SKM-1 (cell line): ENCODE measurements at regions not wholly inside any gene's neighbourhood (a gene's known extent, or its start where the extent isn't known, plus 50 kb on each side); places are given as distances from the start of the nearest gene placed in this dataset.

Experiments used
- DNase-seq: peaks from one replicate; lab custom pipeline; 2025; ENCODE audit not compliant: unreplicated experiment; lab: John Stamatoyannopoulos, UW

- no peak for DNase-seq
Observed at GRCh38 chr2:8577573-8577972, 104.3 kb upstream of the ID2 start.

GRCh38 chr2:8578335-8579244, 103.3 kb upstream of the ID2 start:
- DNase-seq: no peak

DNA sequence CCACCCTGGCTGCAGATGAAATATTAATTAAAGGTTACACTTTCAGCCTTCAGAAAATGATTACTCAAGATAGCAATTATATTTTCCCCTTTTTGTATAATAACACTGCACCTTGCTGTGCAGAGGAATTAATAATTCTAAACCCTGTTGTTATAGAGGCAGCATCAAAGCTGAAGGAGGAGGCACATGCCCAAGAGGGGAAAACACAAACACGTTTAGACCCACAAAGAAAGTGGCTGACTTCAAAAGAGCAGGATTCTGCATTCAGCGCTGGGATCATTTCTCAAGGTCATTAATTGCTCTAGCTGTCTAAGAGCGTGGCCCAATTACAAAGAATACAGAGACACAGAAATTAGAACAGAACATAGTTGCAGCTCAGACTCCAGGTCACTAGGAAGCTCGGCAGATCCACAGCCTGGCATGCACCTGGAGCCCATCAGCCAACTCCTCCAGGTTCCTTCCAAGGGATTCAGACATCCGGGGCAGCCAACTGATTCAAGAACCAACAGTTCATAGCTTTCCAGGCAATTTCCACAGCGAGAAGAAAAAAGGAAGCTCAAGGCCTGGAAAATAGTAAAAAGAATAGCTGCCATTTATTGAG, 102.3 kb upstream of the ID2 start:
- DNase-seq: no peak

DNA sequence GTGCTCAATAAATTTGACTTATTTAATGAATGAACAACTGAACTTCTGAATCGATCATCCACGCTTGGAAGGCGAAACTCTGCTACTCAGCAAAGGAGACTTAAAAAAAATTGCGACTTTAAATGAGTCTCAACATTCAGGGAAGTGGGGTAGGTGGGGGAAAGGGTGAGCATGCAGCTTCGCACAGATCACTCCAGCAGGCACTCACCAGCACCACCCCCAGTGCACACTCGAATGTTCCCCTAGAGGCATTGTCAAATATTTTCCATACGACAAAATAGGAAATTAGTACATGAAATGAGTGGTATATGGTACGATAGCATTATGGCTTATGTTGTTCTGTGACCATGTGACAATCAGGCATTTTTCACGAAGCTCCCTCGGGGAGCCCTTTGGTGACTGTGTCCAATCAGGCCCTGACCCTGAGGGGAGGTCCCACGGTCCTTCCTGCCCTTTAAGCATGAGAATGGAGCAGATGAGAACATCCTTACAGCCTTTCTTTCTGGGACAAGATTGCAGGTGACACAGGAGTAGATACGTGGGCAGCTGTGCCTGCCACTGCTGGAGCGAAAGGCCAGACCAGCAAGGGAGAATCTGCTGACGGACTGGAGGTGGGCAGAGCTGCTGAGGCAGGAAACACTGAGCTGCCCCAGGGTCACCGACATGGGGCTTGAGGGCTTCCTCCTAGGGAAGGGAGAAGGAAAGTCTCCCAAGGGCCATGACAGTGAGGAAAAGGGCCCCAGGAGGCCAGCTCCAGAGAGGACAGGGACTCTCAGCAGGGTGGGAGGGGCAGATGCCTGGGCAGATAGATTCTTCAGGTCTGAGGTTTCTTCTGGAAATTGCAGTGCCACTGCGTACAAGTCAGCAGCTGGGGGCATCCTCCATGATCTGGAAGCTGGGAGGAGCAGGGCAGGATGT, 101.3 kb upstream of the ID2 start:
- no peak for DNase-seq

- DNase-seq: no peak
Observed at GRCh38 chr2:8581234-8581561, 100.7 kb upstream of the ID2 start.

DNA sequence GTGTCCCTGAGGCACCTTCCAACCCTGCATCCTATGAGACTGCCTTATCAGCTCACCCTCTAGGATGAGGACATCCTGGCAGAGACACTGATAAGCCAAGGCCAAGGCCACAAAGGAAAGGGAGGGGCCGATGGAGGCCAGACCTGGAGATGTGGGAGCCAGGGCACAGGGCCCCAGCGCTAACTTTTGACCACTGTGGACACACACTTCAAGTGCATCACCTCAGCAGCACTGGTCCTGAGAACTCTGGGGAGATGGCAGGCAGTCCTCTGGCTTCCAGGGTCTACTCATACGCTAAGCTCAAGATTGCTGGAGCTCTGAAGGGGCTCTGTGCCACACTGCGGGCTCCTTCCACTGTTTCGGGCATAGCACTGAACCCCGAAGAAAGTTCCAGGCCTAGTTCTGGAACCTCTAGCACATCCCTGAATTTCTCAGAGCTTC, 100.2 kb upstream of the ID2 start:
- DNase-seq: no peak

GRCh38 chr2:8582191-8582590, 99.7 kb upstream of the ID2 start:
- DNase-seq: no peak

DNA sequence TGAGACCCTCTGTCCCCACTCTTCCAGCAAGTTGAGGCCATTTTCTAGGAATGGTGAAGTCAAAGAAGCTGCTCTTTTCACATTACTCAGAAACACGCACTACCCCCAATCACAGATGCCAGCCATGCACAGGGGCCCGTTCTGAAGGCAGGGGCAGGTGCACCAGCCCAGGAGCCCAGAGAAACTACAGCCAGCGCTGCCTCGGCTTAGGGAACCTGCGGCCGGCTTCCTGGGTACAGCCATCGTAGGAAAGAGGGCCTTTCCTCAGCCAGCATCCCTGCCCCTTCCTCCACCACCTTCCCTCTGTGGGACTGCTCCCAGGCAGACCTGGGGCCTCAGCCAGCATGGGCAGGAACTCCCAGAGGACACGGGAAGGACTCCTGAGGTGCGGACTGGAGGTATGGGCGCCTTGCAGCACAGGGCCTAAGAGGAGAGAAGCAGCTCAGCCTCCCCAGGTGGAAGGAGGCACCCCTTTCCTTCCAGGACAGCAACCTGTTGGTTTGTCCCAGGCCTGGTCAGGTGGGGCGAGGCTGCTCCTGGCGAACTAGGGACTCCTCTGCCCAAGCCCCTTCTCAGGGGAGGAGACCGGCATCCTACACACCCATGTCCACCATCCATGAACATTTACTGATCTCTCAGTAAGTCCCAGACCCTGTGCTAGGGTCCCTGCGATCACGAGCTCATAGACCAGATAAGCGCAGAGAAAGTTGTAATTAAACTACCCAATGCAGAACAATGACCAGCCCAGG, 99.0 kb upstream of the ID2 start:
- no peak for DNase-seq

DNA sequence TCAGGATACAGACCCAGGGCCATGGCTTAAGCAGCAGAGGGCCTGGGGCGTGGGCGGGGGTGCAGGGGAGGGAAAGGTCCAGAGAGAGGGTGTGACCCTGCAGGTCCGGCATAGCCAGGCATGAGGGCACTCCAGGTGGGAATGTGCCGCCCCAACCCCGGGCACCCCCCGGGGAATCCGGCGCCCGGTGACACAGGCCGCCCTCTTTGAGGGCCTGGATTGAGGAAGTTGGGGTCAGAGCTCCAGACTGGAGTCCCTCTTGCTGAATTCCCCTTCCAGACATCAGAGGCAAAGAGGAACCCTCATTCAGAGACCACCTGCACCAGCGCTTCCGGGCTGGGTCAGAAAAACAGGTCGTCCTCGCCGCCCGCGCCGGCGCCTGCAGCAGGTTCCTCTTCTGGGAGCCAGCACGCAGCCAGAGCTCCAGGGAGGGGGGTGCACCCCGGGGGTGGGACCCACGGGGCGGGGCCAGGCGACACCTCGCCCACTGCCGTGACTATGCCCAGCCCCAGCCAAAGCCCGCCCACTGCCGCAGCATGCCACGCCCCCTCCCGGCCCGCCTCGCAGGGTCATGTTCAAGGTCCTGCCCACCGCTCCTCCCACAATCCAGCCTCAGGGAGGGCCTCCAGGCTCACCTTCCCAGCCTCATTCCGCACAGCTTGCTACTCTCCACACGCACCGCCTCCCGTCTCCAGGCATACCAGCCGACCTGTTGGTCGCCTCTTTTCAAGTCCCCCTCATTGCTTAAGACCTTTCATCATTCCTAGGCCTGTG, 98.3 kb upstream of the ID2 start:
- DNase-seq: peak; percentile 92

DNA sequence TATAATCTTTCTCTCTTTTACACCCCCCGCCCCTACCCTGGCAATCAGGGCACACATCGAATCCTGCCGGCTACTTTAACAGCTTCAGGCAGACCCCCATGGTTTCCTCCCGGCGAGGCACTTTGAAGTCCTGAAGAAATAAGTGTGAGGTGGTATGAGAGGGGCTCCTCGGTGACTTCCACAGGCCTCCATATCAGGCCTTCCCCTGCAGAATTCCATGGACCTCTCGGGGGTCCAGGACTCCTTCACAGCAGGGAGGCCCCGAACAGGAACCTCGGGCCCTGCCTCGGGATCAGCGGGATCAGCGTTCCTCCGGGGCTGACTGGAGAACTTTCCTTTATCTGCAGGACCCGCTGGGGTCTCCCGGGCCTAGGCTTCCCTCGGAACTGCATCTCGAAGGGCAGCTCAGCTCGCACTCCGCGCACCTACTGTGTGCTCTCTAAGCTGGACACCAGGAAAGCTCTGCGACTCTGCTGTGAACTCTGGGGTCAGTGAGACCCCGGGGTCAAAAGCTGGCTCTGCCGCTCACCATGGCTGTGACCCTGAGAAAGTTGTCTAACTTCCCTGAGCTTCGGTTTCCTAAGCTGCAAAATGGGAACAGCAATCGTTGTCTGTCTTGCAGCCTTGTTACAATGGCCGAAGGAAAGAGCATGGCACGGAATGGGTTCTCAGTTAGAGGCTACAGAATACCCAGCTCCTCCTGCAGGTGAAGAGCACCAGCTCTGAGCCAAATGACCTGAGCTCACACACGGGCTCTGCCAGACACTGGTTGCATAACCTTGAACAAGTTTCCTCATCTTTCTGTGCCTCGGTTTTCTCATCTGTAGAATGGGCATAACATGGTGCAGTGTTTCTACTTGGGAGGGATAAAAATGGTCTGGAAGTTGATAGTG, 97.4 kb upstream of the ID2 start:
- no peak for DNase-seq

DNA sequence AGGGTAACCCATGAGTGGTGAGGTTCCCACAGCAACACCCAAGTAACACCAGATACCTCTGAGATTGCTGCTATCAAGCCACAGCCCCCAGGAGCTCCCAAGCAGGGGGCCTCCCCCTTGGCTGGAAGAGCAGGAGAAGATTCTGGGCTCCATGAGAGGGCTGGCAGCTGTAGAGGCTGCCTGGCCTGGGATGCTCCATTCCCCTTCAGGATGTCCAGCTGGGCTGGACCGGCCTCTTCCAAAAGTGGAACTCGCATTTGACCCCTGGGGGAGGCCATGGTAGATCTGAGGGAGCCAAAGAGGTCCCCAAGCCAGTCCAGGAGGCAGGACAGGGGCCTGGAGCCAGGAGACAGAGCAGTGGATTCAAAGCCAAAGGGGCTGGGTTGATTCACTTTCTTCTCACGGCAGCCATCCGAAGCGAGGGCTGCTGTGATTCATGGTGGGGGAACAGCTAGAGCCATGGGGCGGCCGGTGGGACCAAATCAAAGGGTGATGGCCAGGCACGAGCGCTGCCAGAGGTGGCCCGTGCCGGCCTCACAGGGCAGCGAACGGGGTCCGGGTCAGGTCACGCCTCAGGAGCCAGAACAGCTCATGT, 95.3 kb upstream of the ID2 start:
- no peak for DNase-seq

- no peak for DNase-seq
Observed at GRCh38 chr2:8587251-8587791, 94.5 kb upstream of the ID2 start.

DNA sequence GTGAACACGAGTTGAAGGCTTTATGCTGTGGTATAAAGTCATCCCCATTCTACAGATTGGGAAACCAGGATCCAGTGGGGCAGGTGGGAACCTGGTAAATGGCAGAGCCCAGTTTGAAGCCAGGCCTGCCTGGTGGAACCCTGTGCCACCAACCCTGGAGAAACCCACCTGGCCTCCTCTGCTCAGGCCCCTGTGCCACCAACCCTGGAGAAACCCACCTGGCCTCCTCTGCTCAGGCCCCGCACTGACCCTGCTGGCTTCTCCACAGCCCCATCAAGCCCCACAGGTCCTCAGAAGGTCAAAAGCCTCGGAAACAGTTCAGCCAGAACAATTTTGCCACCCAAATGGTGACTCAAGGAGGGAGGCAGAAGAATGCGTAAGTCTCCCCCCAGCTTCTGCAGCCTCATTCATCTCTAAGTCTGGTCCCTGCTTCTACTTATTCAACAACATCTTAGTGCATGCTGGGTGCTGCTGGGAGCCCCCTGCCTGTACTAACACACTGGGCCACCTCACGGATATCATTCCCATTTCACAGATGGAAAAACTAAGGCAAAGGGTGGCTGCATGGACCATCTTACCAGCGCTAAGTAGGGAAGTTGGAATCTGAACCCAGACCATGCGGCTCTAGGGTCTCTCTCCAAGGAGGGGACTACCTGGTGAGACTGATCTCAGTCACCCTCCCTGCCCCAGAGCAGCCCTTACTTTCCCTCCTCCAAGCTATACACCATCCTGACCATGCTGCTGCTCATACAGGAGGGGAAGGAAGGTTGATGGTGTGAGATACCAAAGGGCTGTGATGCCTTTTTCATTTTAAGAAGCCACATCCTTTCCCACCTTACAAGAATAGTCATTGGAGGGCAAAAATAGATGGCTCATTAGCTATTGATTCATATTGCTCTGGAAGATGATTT, 93.7 kb upstream of the ID2 start:
- DNase-seq: no peak

DNA sequence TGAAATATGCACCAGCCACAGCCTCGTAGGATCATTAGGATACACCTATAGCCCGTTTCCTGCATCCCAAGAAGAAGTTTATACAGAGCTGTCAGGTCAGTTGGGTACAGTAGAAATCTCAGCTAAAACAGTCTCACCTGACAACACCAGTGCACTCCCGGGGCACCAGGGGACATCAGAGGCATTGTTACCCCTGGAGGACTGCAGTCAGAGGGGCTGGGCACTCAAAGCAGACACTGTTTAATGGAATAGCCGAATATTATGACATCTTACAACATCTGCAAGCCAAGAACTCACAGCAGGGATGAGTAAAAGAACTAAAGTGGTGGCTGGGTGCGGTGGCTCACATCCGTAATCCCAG, 93.0 kb upstream of the ID2 start:
- DNase-seq: no peak

DNA sequence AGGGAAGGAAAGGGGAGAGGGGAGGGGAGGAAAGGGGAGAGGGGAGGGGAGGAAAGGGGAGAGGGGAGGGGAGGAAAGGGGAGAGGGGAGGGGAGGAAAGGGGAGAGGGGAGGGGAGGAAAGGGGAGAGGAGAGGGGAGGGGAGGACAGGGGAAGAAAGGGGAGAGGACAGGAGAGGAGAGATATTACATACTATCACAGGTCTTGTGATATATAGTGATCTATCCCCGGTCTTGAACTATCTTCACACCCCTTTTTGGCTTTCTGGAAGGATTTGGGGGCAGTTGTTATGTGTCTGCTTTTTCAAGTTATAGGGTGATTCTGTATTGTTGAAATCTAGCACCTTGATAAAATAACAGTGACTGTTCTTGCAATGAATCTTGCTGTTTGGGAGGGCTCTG, 92.1 kb upstream of the ID2 start:
- DNase-seq: no peak

- DNase-seq: no peak
Observed at GRCh38 chr2:8590938-8591337, 90.9 kb upstream of the ID2 start.

GRCh38 chr2:8592736-8593135, 89.1 kb upstream of the ID2 start:
- DNase-seq: no peak

- DNase-seq: no peak
Observed at GRCh38 chr2:8593243-8593642, 88.6 kb upstream of the ID2 start.
